ENCODE measurements at regions not wholly inside any gene's neighbourhood (a gene's known extent, or its start where the extent isn't known, plus 50 kb on each side); places are given as distances from the start of the nearest gene placed in this dataset.

GRCh38 chr4:171390626-171391025 is 422.6 kb upstream of the GALNTL6 start:
- no peak overlapping the region for H2BK20ac ChIP-seq (ENCODE audit: low read length)
- no peak overlapping the region for H2BK12ac ChIP-seq (ENCODE audit: low read depth, low read length)
- H3K23me2 ChIP-seq (ENCODE audit: low read depth, low read length), result no peaks in the 10 kb centered on the region
- H2AK5ac ChIP-seq (ENCODE audit: low read depth, low read length), result no peak overlapping the region
- no peaks in the 10 kb centered on the region for H3K27me3 ChIP-seq (replicated peaks in 1 of 4; ENCODE audit: control insufficient read depth in 3 of 4, extremely low read depth in 1 of 4, insufficient read depth in 3 of 4, low read length in 3 of 4)
- ChIA-PET CTCF (ENCODE audit: partially characterized antibody) (no interaction called here), POLR2A (ENCODE audit: partially characterized antibody) (no interaction called here)
- no peak overlapping the region for H3K4me2 ChIP-seq (ENCODE audit: insufficient read depth in 1 of 2, low read depth in 2 of 2, low read length in 2 of 2)
- no peak overlapping the region for H4K91ac ChIP-seq (replicated peaks; ENCODE audit: insufficient read length, low read length)
- H3K18ac ChIP-seq (ENCODE audit: extremely low read depth, low read length), result no peak overlapping the region
- H4K5ac ChIP-seq (ENCODE audit: insufficient read length, low read depth, low read length), result no peak overlapping the region
- FAIRE-seq (no peak), DNase-seq (ENCODE audit: low read depth in 1 of 2, low spot score in 2 of 2) (no peak)
- no peaks in the 10 kb centered on the region for H3K79me1 ChIP-seq (ENCODE audit: low read depth, low read length)
- H3K9me3 ChIP-seq (ENCODE audit: insufficient read depth in 2 of 2, low read depth in 1 of 2, low read length in 1 of 2), result peaks cover 2 to 4% of the 10 kb centered on the region in 2 experiments; a peak in 2 of 4 replicates
- H2BK5ac ChIP-seq (ENCODE audit: low read depth, low read length), result no peak overlapping the region
- H3K4me1 ChIP-seq (replicated peaks in 1 of 4; ENCODE audit: control insufficient read depth in 3 of 4, insufficient read depth in 4 of 4, low read length in 3 of 4), result no peaks in the 10 kb centered on the region
- no peak overlapping the region for H2AFZ ChIP-seq (ENCODE audit: low read length)
- H3K56ac ChIP-seq (replicated peaks; ENCODE audit: insufficient read length, low read depth, low read length), result no peak overlapping the region
- no peak overlapping the region for H3K4me3 ChIP-seq (ENCODE audit: extremely low read depth in 1 of 4, insufficient read depth in 2 of 4, low read depth in 3 of 4, low read length in 4 of 4)
- no peak overlapping the region for H3K14ac ChIP-seq (ENCODE audit: insufficient read length)
- WGBS, 2 experiments (ENCODE audit: extremely low coverage in 1 of 2, insufficient coverage in 1 of 2, insufficient read length in 1 of 2, insufficient replicate concordance in 2 of 2, low coverage in 1 of 2, low lambda C conversion rate in 2 of 2, missing lambda C conversion rate in 1 of 2), result 97% methylated on average over 3 of the region's 3 CpGs; no CpG with 5 or more reads in 1 of the 2 experiments
- H3K4ac ChIP-seq (replicated peaks; ENCODE audit: insufficient read length, low read depth, low read length), result no peak overlapping the region
- H2BK120ac ChIP-seq (replicated peaks; ENCODE audit: low read depth, low read length), result no peak overlapping the region
- H4K20me1 ChIP-seq (replicated peaks in 1 of 2; ENCODE audit: control insufficient read depth in 1 of 2, insufficient read depth in 2 of 2, low read length in 2 of 2), result no peaks in the 10 kb centered on the region
- no peak overlapping the region for H2BK15ac ChIP-seq (ENCODE audit: low read length)
- no peak overlapping the region for H4K8ac ChIP-seq (ENCODE audit: extremely low read depth, insufficient read depth, low read length)
- H3K27ac ChIP-seq (ENCODE audit: low read depth, low read length), result no peak overlapping the region
- no peak overlapping the region for H3K23ac ChIP-seq (ENCODE audit: insufficient read length)
- no peak overlapping the region for H3K9ac ChIP-seq (replicated peaks in 1 of 4; ENCODE audit: extremely low read depth in 1 of 4, low read depth in 3 of 4, low read length in 3 of 4)
- H3K79me2 ChIP-seq (ENCODE audit: control insufficient read depth in 1 of 2, insufficient read depth in 2 of 2, low read length in 2 of 2), result no peaks in the 10 kb centered on the region
- H3K36me3 ChIP-seq (ENCODE audit: control insufficient read depth in 2 of 4, insufficient read depth in 4 of 4, low read length in 3 of 4), result no peaks in the 10 kb centered on the region
- TF ChIP-seq EGR1 (IDR thresholded peaks at IDR 0.05; ENCODE audit: borderline replicate concordance, low read depth, low read length) (no peak), BACH1 (IDR thresholded peaks at IDR 0.05; ENCODE audit: low read length) (no peak), PHF8 (conservative IDR thresholded peaks at IDR 0.05; ENCODE audit: low read depth, low read length) (no peak), SIN3A (conservative IDR thresholded peaks at IDR 0.05 in 1 of 2, IDR thresholded peaks at IDR 0.05 in 1 of 2; ENCODE audit: low read depth in 1 of 2, low read length in 2 of 2) (no peak), ASH2L (IDR thresholded peaks at IDR 0.05; ENCODE audit: low read length) (no peak), TAF1 (IDR thresholded peaks at IDR 0.05; ENCODE audit: low read depth, low read length) (no peak), EZH2 (IDR thresholded peaks at IDR 0.05; ENCODE audit: low read depth, low read length, severe bottlenecking) (no peak), CHD1 (IDR thresholded peaks at IDR 0.05; ENCODE audit: low read depth, low read length) (no peak)
